Prostate gland (tissue), 2 donors: ENCODE measurements at regions not wholly inside any gene's neighbourhood (a gene's known extent, or its start where the extent isn't known, plus 50 kb on each side); places are given as distances from the start of the nearest gene placed in this dataset.

Experiments
- CTCF ChIP-seq, 4 experiments: fragments of 200-600 bp in 2 of 4; fragments of 450-650 bp in 2 of 4; sonication (generic) in 2 of 4; IDR thresholded peaks; 1 replicate in 3 of 4; 2 replicates in 1 of 4; pipeline ENCODE4 v1.5.1; 2016 to 2019; ENCODE audit warnings: antibody characterized with exemption in 4 of 4, mild to moderate bottlenecking in 2 of 4, moderate library complexity in 2 of 4
- POLR2A ChIP-seq: fragments of 450-650 bp; IDR thresholded peaks from one replicate; pipeline ENCODE4 v1.6.1; 2016; ENCODE audit warnings: antibody characterized with exemption, mild to moderate bottlenecking
- POLR2AphosphoS5 ChIP-seq: sonication (generic); formaldehyde crosslinking; IDR thresholded peaks from one replicate; pipeline ENCODE4 v1.6.1; 2017; ENCODE audit warnings: antibody characterized with exemption

- TF ChIP-seq CTCF (IDR thresholded peaks at IDR 0.05) (no peak), POLR2AphosphoS5 (no peak), POLR2A (no peak)
Observed at GRCh38 chr12:83538361-83538965, 851.8 kb downstream of the TMTC2 start.
